Liver (tissue), 2 donors: ENCODE measurements at regions not wholly inside any gene's neighbourhood (a gene's known extent, or its start where the extent isn't known, plus 50 kb on each side); places are given as distances from the start of the nearest gene placed in this dataset.

ENCODE experiments used
- CTCF ChIP-seq: fragments of 150-350 bp; IDR thresholded peaks from 2 replicates; pipeline ENCODE4 v1.5.1; 2017; ENCODE audit warnings: improper control_type of control experiment, low read depth, low read length; ENCODE audit not compliant: missing input control
- TF ChIP-seq, protein P1 (sequence below): IDR thresholded peaks from 2 replicates; pipeline ENCODE4 v1.6.1; 2016; ENCODE audit warnings: antibody characterized with exemption
- donor health status: healthy.

DNA sequence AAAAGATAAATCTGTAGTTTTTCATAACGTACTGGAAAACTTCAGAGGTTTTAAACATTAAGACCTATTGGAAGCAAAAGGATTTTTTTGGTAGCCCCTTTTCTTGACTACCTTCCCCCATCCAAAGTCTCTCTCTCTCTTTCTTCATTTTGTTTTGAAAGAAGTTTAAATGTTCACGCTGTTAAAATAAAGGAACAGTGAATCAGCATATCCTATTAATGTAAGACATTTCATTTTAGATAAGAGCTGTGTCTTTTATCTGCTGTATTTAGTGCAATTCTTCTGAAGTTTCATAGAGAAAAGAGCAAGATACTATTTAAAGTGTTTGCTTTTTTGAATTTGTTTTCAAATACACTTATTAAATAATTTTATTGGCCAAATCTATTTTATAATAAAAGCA is 205.5 kb upstream of the POU3F3 start:
- TF ChIP-seq CTCF = no peak
- TF ChIP-seq, protein P1, sequence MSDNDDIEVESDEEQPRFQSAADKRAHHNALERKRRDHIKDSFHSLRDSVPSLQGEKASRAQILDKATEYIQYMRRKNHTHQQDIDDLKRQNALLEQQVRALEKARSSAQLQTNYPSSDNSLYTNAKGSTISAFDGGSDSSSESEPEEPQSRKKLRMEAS = no peak
